ENCODE measurements at regions not wholly inside any gene's neighbourhood (a gene's known extent, or its start where the extent isn't known, plus 50 kb on each side); places are given as distances from the start of the nearest gene placed in this dataset.

- H3K4me3 ChIP-seq (replicated peaks; ENCODE audit: low read depth, low read length), result no peak overlapping the region
- no peaks in the 10 kb centered on the region for H3K27me3 ChIP-seq (replicated peaks; ENCODE audit: control insufficient read depth, insufficient read depth, low read length)
- DNase-seq (ENCODE audit: extremely low read depth, insufficient read length), result no peak
- H3K36me3 ChIP-seq (ENCODE audit: control insufficient read depth, insufficient read depth, low read length), result no peaks in the 10 kb centered on the region
- TF ChIP-seq CTCF (IDR thresholded peaks at IDR 0.05; ENCODE audit: insufficient read depth, low read length, poor library complexity, severe bottlenecking), result no peak
Measured at GRCh38 chr5:155594270-155594669, 580.7 kb downstream of the KIF4B start.

- no peak for DNase-seq (ENCODE audit: extremely low read depth, insufficient read length)
- TF ChIP-seq CTCF (IDR thresholded peaks at IDR 0.05; ENCODE audit: insufficient read depth, low read length, poor library complexity, severe bottlenecking), result no peak
- no peak overlapping the region for H3K4me3 ChIP-seq (replicated peaks; ENCODE audit: low read depth, low read length)
- no peaks in the 10 kb centered on the region for H3K27me3 ChIP-seq (replicated peaks; ENCODE audit: control insufficient read depth, insufficient read depth, low read length)
- no peaks in the 10 kb centered on the region for H3K36me3 ChIP-seq (ENCODE audit: control insufficient read depth, insufficient read depth, low read length)
Measured at GRCh38 chr5:155595791-155596190, 582.2 kb downstream of the KIF4B start.

- Histone ChIP-seq H3K36me3 (ENCODE audit: control insufficient read depth, insufficient read depth, low read length) (no peaks in the 10 kb centered on the region), H3K4me3 (replicated peaks; ENCODE audit: low read depth, low read length) (no peak overlapping the region), H3K27me3 (replicated peaks; ENCODE audit: control insufficient read depth, insufficient read depth, low read length) (no peaks in the 10 kb centered on the region)
- no peak for DNase-seq (ENCODE audit: extremely low read depth, insufficient read length)
- TF ChIP-seq CTCF (IDR thresholded peaks at IDR 0.05; ENCODE audit: insufficient read depth, low read length, poor library complexity, severe bottlenecking), result no peak
Measured at GRCh38 chr5:155598552-155598951, 585.0 kb downstream of the KIF4B start.

- Histone ChIP-seq H3K27me3 (replicated peaks; ENCODE audit: control insufficient read depth, insufficient read depth, low read length) (no peaks in the 10 kb centered on the region), H3K36me3 (ENCODE audit: control insufficient read depth, insufficient read depth, low read length) (no peaks in the 10 kb centered on the region), H3K4me3 (replicated peaks; ENCODE audit: low read depth, low read length) (no peak overlapping the region)
- no peak for TF ChIP-seq CTCF (IDR thresholded peaks at IDR 0.05; ENCODE audit: insufficient read depth, low read length, poor library complexity, severe bottlenecking)
- no peak for DNase-seq (ENCODE audit: extremely low read depth, insufficient read length)
Measured at GRCh38 chr5:155605920-155606319, 592.4 kb downstream of the KIF4B start.

- H3K27me3 ChIP-seq (replicated peaks; ENCODE audit: control insufficient read depth, insufficient read depth, low read length), result no peaks in the 10 kb centered on the region
- H3K36me3 ChIP-seq (ENCODE audit: control insufficient read depth, insufficient read depth, low read length), result no peaks in the 10 kb centered on the region
- no peak for DNase-seq (ENCODE audit: extremely low read depth, insufficient read length)
- peak; percentile 84 for TF ChIP-seq CTCF (IDR thresholded peaks at IDR 0.05; ENCODE audit: insufficient read depth, low read length, poor library complexity, severe bottlenecking)
- no peak overlapping the region for H3K4me3 ChIP-seq (replicated peaks; ENCODE audit: low read depth, low read length)
Measured at GRCh38 chr5:155616779-155617392, 603.3 kb downstream of the KIF4B start.

- Histone ChIP-seq H3K4me3 (replicated peaks; ENCODE audit: low read depth, low read length) (no peak overlapping the region), H3K36me3 (ENCODE audit: control insufficient read depth, insufficient read depth, low read length) (no peaks in the 10 kb centered on the region), H3K27me3 (replicated peaks; ENCODE audit: control insufficient read depth, insufficient read depth, low read length) (no peaks in the 10 kb centered on the region)
- no peak for TF ChIP-seq CTCF (IDR thresholded peaks at IDR 0.05; ENCODE audit: insufficient read depth, low read length, poor library complexity, severe bottlenecking)
- DNase-seq (ENCODE audit: extremely low read depth, insufficient read length), result no peak
Measured at GRCh38 chr5:155619688-155620087, 606.1 kb downstream of the KIF4B start.

All from GM06990 (cell line).